Natural killer cell (primary cell): ENCODE measurements at regions not wholly inside any gene's neighbourhood (a gene's known extent, or its start where the extent isn't known, plus 50 kb on each side); places are given as distances from the start of the nearest gene placed in this dataset.

Experiments
- ATAC-seq, 3 donors: fragments of 150-1000 bp in 2 of 3; fragments of 200-7000 bp in 1 of 3; cut with Tn5 transposase; 1 replicate in 1 of 3; 2 replicates in 2 of 3; pipeline ENCODE4 v1.10.0; 2021; ENCODE audit warnings: mild to moderate bottlenecking in 2 of 3, moderate library complexity in 2 of 3
- DNase-seq, 2 donors: peaks; one replicate each; pipeline versions ENCODE4 v3.0.0 to v3.0.0-alpha.2; 2013 to 2021; ENCODE audit warnings: mixed read lengths in 1 of 2
- H3K27ac ChIP-seq: one replicate; pipeline ENCODE4 v1.5.1; 2013; ENCODE audit warnings: mild to moderate bottlenecking, low read length
- H3K27me3 ChIP-seq: one replicate; pipeline ENCODE4 v1.6.1; 2013; ENCODE audit warnings: low read length; ENCODE audit not compliant: control insufficient read depth, insufficient read depth
- H3K36me3 ChIP-seq: one replicate; pipeline ENCODE4 v1.6.1; 2013; ENCODE audit warnings: low read length; ENCODE audit not compliant: control insufficient read depth, insufficient read depth
- H3K4me1 ChIP-seq: one replicate; pipeline ENCODE4 v1.6.1; 2013; ENCODE audit warnings: low read length; ENCODE audit not compliant: control insufficient read depth, insufficient read depth
- H3K4me3 ChIP-seq: one replicate; pipeline ENCODE4 v1.5.1; 2013; ENCODE audit warnings: low read length
- H3K9me3 ChIP-seq: one replicate; pipeline ENCODE4 v1.6.1; 2013; ENCODE audit warnings: low read length; ENCODE audit not compliant: control insufficient read depth, insufficient read depth
- H3K27ac Mint-ChIP-seq, 2 donors: one replicate each; pipeline ENCODE4 v1.8.0; 2022; ENCODE audit warnings: mild to moderate bottlenecking in 2 of 2, mixed read lengths in 2 of 2, moderate library complexity in 1 of 2
- H3K27me3 Mint-ChIP-seq, 2 donors: one replicate each; pipeline ENCODE4 v1.8.0; 2022; ENCODE audit warnings: low read depth in 2 of 2, mixed read lengths in 2 of 2
- H3K36me3 Mint-ChIP-seq: one replicate; pipeline ENCODE4 v1.8.0; 2022; ENCODE audit warnings: mixed read lengths
- H3K4me1 Mint-ChIP-seq, 2 donors: one replicate each; pipeline ENCODE4 v1.8.0; 2022; ENCODE audit warnings: mixed read lengths in 2 of 2
- H3K4me3 Mint-ChIP-seq: one replicate; pipeline ENCODE4 v1.8.0; 2022; ENCODE audit warnings: mild to moderate bottlenecking, moderate library complexity, mixed read lengths
- H3K9me3 Mint-ChIP-seq, 2 donors: one replicate each; pipeline ENCODE4 v1.8.0; 2022; ENCODE audit warnings: mixed read lengths in 2 of 2
- WGBS: methylation state at CpG from one replicate; pipeline ENCODE4 v1.1.7; 2013; ENCODE audit warnings: missing lambda C conversion rate; ENCODE audit not compliant: insufficient coverage; 5-methylcytosine and 5-hydroxymethylcytosine counted together
- intact Hi-C: fragments of 100-400 bp; cut with micrococcal nuclease; formaldehyde crosslinking; loops from one replicate; pipeline ENCODE4 v1.14.2; 2022
- TF ChIP-seq, protein P1 (sequence below): fragments of 200-600 bp; IDR thresholded peaks from one replicate; pipeline ENCODE4 v1.8.0; 2022; ENCODE audit warnings: antibody characterized with exemption

DNA sequence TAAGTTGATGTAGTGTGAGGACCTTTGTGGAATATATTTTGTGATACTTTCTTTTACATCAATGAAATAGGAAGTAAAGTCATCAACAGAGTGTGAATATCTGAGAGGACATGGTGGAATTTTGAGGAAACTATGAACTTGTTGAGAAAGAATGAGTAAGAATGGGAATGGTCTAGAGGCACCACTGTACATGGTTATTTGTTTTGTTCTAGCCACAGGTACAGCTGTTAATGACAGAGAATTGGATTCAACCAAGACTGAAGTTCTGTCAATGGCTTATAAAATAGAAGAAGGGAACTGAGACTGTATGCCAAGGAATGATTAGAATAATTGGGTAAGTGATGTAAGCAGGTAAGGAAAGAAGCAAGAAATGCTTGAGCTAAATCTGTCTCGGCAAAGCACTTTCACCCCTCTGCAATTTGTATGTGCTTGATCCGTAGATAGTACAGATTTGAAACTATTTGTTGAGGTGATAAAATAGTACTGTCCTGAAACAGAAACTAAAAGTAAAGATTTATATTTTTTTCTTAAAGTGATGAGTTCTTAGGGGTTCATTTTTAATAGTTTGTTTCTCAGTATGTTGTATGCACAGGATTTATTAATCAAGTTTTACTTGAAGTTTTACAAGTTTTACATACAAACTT is 468.8 kb upstream of the SMC2 start:
- Mint-ChIP-seq H3K27me3 (no peaks in the 10 kb centered on the region), H3K4me1 (no peaks in the 10 kb centered on the region), H3K36me3 (no peaks in the 10 kb centered on the region), H3K9me3 (peaks cover 12 to 17% of the 10 kb centered on the region in 2 donors), H3K4me3 (no peak overlapping the region), H3K27ac (no peak overlapping the region)
- ATAC-seq (no peak), DNase-seq (no peak)
- intact Hi-C loops: no loop called here
- no peak overlapping the region for H3K27ac ChIP-seq
- H3K9me3 ChIP-seq: no peaks in the 10 kb centered on the region
- 81% methylated on average over 1 of the region's 2 CpGs for WGBS
- TF ChIP-seq, protein P1, sequence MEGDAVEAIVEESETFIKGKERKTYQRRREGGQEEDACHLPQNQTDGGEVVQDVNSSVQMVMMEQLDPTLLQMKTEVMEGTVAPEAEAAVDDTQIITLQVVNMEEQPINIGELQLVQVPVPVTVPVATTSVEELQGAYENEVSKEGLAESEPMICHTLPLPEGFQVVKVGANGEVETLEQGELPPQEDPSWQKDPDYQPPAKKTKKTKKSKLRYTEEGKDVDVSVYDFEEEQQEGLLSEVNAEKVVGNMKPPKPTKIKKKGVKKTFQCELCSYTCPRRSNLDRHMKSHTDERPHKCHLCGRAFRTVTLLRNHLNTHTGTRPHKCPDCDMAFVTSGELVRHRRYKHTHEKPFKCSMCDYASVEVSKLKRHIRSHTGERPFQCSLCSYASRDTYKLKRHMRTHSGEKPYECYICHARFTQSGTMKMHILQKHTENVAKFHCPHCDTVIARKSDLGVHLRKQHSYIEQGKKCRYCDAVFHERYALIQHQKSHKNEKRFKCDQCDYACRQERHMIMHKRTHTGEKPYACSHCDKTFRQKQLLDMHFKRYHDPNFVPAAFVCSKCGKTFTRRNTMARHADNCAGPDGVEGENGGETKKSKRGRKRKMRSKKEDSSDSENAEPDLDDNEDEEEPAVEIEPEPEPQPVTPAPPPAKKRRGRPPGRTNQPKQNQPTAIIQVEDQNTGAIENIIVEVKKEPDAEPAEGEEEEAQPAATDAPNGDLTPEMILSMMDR: no peak
- no peak overlapping the region for H3K4me3 ChIP-seq
- H3K4me1 ChIP-seq: no peaks in the 10 kb centered on the region
- no peaks in the 10 kb centered on the region for H3K36me3 ChIP-seq
- no peaks in the 10 kb centered on the region for H3K27me3 ChIP-seq

DNA sequence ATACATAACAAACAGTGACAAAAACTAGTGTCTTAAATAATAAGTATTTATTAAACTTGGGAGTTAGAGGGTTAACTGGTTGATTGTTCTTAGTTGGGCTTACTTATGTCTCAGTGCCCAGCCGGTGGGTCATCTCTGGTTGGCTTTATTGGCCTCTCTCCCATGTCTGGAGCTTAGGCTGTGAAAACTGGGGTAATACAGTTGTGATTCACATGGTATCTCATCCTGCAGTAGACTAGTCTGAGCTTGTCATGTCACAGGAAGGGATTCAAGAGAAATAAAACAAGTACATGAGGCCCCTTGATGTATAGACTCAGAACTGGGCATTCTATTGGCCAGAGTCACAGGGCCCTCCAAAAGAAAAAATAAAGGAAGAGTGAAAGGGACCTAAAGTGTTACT is 466.4 kb upstream of the SMC2 start:
- no peaks in the 10 kb centered on the region for H3K36me3 Mint-ChIP-seq
- intact Hi-C loops: no loop called here
- no peaks in the 10 kb centered on the region for H3K27me3 ChIP-seq
- H3K4me1 Mint-ChIP-seq: no peaks in the 10 kb centered on the region
- no peaks in the 10 kb centered on the region for H3K9me3 ChIP-seq
- no peaks in the 10 kb centered on the region for H3K36me3 ChIP-seq
- DNase-seq: no peak
- H3K9me3 Mint-ChIP-seq: peaks cover 14 to 20% of the 10 kb centered on the region in 2 donors
- H3K4me3 ChIP-seq: no peak overlapping the region
- no peak overlapping the region for H3K27ac Mint-ChIP-seq
- H3K4me3 Mint-ChIP-seq: no peak overlapping the region
- ATAC-seq: no peak
- 67% methylated on average over 1 of the region's 1 CpG for WGBS
- H3K27ac ChIP-seq: no peak overlapping the region
- no peaks in the 10 kb centered on the region for H3K27me3 Mint-ChIP-seq
- H3K4me1 ChIP-seq: no peaks in the 10 kb centered on the region
- TF ChIP-seq, protein P1: no peak

DNA sequence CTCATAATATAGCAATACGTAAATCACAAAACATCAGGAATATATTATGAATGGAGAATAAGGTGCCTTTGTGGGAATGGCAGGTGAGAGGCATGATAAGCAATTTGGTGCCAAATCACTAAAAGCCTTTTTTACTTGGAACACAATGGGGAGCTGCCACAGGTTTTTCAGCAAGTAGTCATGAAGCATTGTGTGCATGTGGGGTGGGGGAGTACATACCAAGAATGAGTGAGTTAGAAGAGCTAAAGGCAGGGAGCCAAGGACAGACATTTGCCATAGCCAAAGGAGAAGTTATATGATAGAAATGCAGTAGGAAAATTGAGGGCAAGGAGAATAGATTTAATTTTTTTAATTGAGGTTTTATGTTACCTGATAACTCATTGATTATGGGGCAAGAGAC is 445.0 kb upstream of the SMC2 start:
- TF ChIP-seq, protein P1: no peak
- Mint-ChIP-seq H3K4me3 (no peak overlapping the region), H3K9me3 (peaks cover 13 to 17% of the 10 kb centered on the region in 2 donors), H3K27me3 (no peaks in the 10 kb centered on the region), H3K4me1 (no peaks in the 10 kb centered on the region), H3K27ac (no peak overlapping the region), H3K36me3 (peaks cover 4% of the 10 kb centered on the region)
- no peaks in the 10 kb centered on the region for H3K27me3 ChIP-seq
- H3K4me3 ChIP-seq: no peak overlapping the region
- no peaks in the 10 kb centered on the region for H3K36me3 ChIP-seq
- no peak overlapping the region for H3K27ac ChIP-seq
- H3K9me3 ChIP-seq: peaks cover 2% of the 10 kb centered on the region
- intact Hi-C loops: no loop called here
- no CpG with 5 or more reads among the region's 1 CpG for WGBS
- no peak for DNase-seq
- ATAC-seq: no peak
- H3K4me1 ChIP-seq: no peaks in the 10 kb centered on the region

DNA sequence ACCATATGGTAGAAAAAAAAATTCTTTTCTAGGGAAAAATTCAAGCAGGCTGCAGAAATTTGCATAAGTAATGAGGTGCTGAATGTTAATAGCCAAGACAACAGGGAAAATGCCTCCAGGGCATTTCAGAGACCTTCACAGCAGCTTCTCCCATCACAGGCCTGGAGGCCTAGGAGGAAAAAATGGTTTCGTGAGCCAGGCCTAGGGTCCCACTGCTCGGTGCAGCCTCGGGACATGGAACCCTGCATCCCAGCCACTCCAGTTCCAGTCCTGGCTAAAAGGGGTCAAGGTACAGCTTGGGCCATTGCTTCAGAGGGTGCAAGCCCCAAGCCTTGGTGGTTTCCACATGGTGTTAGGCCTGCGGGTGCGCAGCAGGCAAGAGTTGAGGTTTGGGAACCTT is 436.0 kb upstream of the SMC2 start:
- Mint-ChIP-seq H3K4me1 (no peaks in the 10 kb centered on the region), H3K4me3 (no peak overlapping the region), H3K36me3 (peaks cover 15% of the 10 kb centered on the region), H3K9me3 (peaks cover 11 to 17% of the 10 kb centered on the region in 2 donors), H3K27me3 (no peaks in the 10 kb centered on the region), H3K27ac (no peak overlapping the region)
- Histone ChIP-seq H3K27ac (no peak overlapping the region), H3K27me3 (no peaks in the 10 kb centered on the region), H3K4me3 (no peak overlapping the region), H3K9me3 (peaks cover 8% of the 10 kb centered on the region), H3K36me3 (no peaks in the 10 kb centered on the region), H3K4me1 (no peaks in the 10 kb centered on the region)
- WGBS: 97% methylated on average over 5 of the region's 5 CpGs
- TF ChIP-seq, protein P1: no peak
- DNase-seq (no peak), ATAC-seq (no peak)
- intact Hi-C loops: no loop called here
